HEK293 (cell line): ENCODE measurements at regions not wholly inside any gene's neighbourhood (a gene's known extent, or its start where the extent isn't known, plus 50 kb on each side); places are given as distances from the start of the nearest gene placed in this dataset.

Source experiments
- ZNF335 ChIP-seq: fragments of 450-650 bp; formaldehyde crosslinking; conservative IDR thresholded peaks from 2 replicates; pipeline ENCODE4 v1.5.1; 2016; ENCODE audit warnings: missing biosample characterization, missing genetic modification characterization
- ZNF548 ChIP-seq: fragments of 450-650 bp; formaldehyde crosslinking; IDR thresholded peaks from 2 replicates; pipeline ENCODE4 v1.5.1; 2016; ENCODE audit warnings: missing biosample characterization, missing genetic modification characterization
- ZNF830 ChIP-seq: fragments of 450-650 bp; IDR thresholded peaks from 2 replicates; pipeline ENCODE4 v1.5.0; 2018; ENCODE audit warnings: missing biosample characterization, missing genetic modification characterization, low read depth, mild to moderate bottlenecking, moderate library complexity
- TF ChIP-seq, protein P1 (sequence below): fragments of 450-650 bp; formaldehyde crosslinking; IDR thresholded peaks from 2 replicates; pipeline ENCODE4 v1.5.1; 2016; ENCODE audit warnings: missing biosample characterization, missing genetic modification characterization

DNA sequence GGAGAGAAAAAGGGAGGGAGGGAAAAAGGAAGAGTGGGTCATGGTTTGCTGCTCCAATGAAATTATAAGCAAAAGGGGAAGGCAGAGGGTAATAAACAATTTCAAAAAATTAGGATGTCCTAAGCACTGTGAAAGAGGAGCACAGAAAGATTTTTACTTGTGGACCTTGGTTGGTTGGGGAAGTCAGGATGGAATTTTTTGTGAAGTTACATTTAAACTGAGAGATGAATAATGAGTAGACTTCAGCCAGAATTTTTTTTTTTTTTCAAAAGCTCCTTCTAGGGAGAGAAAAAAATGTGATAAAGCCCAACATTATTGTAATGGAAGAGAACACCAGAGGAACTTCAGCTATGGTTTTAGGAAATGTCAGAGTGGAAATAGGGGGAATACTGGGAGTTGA, 515.9 kb upstream of the PAPPA start:
- no peak for TF ChIP-seq ZNF548 (tag by site-specific recombination)
- TF ChIP-seq, protein P1, sequence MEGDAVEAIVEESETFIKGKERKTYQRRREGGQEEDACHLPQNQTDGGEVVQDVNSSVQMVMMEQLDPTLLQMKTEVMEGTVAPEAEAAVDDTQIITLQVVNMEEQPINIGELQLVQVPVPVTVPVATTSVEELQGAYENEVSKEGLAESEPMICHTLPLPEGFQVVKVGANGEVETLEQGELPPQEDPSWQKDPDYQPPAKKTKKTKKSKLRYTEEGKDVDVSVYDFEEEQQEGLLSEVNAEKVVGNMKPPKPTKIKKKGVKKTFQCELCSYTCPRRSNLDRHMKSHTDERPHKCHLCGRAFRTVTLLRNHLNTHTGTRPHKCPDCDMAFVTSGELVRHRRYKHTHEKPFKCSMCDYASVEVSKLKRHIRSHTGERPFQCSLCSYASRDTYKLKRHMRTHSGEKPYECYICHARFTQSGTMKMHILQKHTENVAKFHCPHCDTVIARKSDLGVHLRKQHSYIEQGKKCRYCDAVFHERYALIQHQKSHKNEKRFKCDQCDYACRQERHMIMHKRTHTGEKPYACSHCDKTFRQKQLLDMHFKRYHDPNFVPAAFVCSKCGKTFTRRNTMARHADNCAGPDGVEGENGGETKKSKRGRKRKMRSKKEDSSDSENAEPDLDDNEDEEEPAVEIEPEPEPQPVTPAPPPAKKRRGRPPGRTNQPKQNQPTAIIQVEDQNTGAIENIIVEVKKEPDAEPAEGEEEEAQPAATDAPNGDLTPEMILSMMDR = no peak
- TF ChIP-seq ZNF335 (tag by site-specific recombination) = no peak
- TF ChIP-seq ZNF830 (tag by site-specific recombination) = no peak
